ENCODE measurements at regions not wholly inside any gene's neighbourhood (a gene's known extent, or its start where the extent isn't known, plus 50 kb on each side); places are given as distances from the start of the nearest gene placed in this dataset.

DNA sequence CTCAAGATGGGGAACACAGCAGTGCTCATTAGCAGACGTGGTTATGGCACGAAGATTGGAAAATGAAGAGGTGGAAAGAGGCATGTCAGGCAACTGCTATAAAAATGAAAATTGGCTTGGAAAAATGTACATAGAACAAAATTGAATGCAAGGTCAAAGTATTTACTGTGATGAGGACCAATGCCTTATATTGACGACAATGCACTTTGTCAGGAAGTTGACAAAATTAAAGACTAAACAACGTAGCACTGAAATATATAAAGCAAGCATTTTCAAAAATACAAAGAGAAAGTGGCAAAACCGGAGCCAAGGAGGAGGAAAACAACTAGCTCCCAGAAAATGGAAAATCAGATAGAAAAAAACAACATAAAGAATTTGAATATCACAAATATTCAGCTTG is 113.7 kb upstream of the SGCG start:
- Histone ChIP-seq H3K9ac (replicated peaks; ENCODE audit: extremely low read depth, insufficient read depth, low read length) (no peak overlapping the region), H3K27me3 (ENCODE audit: control insufficient read depth in 2 of 2, insufficient read depth in 2 of 2, low read length in 2 of 2) (no peaks in the 10 kb centered on the region), H2AFZ (ENCODE audit: low read depth, low read length) (no peak overlapping the region), H3K27ac (ENCODE audit: insufficient read depth, low read depth, low read length) (no peak overlapping the region), H3K79me2 (ENCODE audit: control insufficient read depth, insufficient read depth, low read length) (no peaks in the 10 kb centered on the region), H3K9me3 (replicated peaks; ENCODE audit: control insufficient read depth, insufficient read depth, low read length) (no peaks in the 10 kb centered on the region), H3K4me1 (ENCODE audit: control insufficient read depth, extremely low read depth, insufficient read depth, low read length) (no peaks in the 10 kb centered on the region), H3K9me1 (replicated peaks; ENCODE audit: control insufficient read depth, extremely low read depth, insufficient read depth, low read length) (no peaks in the 10 kb centered on the region), H3K4me3 (replicated peaks in 1 of 3; ENCODE audit: insufficient read depth in 1 of 3, low read depth in 1 of 3, low read length in 3 of 3) (no peak overlapping the region), H3K36me3 (ENCODE audit: control insufficient read depth in 2 of 2, extremely low read depth in 1 of 2, insufficient read depth in 2 of 2, low read length in 2 of 2) (no peaks in the 10 kb centered on the region), H4K20me1 (replicated peaks; ENCODE audit: control insufficient read depth, extremely low read depth, insufficient read depth, low read length) (no peaks in the 10 kb centered on the region), H3K4me2 (ENCODE audit: insufficient read depth, low read length) (no peak overlapping the region)
- ChIA-PET CTCF (no interaction called here), POLR2A (no interaction called here)
- FAIRE-seq, result no peak
- dilution Hi-C loops (cut with MboI; ENCODE audit: extremely low pct_ligation_motif_present, low sequenced_read_pairs) (no loop called here), intact Hi-C loops (cut with micrococcal nuclease) (no loop called here)
- DNase-seq (ENCODE audit: low read depth, low spot score), result no peak
- no peak for TF ChIP-seq EZH2 (IDR thresholded peaks at IDR 0.05; ENCODE audit: borderline replicate concordance, low read depth, low read length, severe bottlenecking)
- TF ChIP-seq, protein P1, sequence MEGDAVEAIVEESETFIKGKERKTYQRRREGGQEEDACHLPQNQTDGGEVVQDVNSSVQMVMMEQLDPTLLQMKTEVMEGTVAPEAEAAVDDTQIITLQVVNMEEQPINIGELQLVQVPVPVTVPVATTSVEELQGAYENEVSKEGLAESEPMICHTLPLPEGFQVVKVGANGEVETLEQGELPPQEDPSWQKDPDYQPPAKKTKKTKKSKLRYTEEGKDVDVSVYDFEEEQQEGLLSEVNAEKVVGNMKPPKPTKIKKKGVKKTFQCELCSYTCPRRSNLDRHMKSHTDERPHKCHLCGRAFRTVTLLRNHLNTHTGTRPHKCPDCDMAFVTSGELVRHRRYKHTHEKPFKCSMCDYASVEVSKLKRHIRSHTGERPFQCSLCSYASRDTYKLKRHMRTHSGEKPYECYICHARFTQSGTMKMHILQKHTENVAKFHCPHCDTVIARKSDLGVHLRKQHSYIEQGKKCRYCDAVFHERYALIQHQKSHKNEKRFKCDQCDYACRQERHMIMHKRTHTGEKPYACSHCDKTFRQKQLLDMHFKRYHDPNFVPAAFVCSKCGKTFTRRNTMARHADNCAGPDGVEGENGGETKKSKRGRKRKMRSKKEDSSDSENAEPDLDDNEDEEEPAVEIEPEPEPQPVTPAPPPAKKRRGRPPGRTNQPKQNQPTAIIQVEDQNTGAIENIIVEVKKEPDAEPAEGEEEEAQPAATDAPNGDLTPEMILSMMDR (IDR thresholded peaks at IDR 0.05; ENCODE audit: extremely low read depth in 1 of 2, insufficient read depth in 1 of 2, low read depth in 1 of 2, low read length in 2 of 2), result no peak
- no peak for TF ChIP-seq POLR2AphosphoS5 (IDR thresholded peaks at IDR 0.05; ENCODE audit: insufficient read depth, low read depth, low read length)
- no peak for TF ChIP-seq FOS (IDR thresholded peaks at IDR 0.05; ENCODE audit: borderline replicate concordance, insufficient read depth, low read length)
- no peak for TF ChIP-seq JUN (IDR thresholded peaks at IDR 0.05; ENCODE audit: borderline replicate concordance, insufficient read depth, insufficient read length, low read depth)
- TF ChIP-seq GATA2 (IDR thresholded peaks at IDR 0.05; ENCODE audit: insufficient read depth, insufficient read length, low read depth, low read length), result no peak
- BruUV-seq (replicated peaks), result no TSS peak

DNA sequence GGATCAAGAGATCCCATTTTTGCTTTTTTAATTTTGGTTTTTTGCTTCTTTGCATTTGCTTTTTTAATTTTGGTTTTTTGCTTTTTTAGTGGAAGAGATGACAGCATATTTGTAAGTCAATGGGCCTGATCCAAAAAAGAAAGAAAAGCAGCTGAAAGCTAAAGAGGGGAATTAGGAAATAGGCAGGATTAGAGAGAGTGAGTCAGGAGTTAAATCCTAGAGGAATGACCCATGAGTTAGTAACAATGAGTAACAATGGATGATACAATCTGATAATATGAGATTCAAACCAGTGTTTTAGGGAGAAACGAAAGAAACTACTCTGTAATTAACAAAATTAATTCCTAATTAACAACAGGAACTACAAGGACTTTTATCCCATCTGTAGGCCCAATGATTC is 111.2 kb upstream of the SGCG start:
- CTCF ChIA-PET, result no interaction called here
- Histone ChIP-seq H3K4me3 (replicated peaks in 1 of 3; ENCODE audit: insufficient read depth in 1 of 3, low read depth in 1 of 3, low read length in 3 of 3) (no peak overlapping the region), H3K36me3 (ENCODE audit: control insufficient read depth in 2 of 2, extremely low read depth in 1 of 2, insufficient read depth in 2 of 2, low read length in 2 of 2) (no peaks in the 10 kb centered on the region), H3K4me1 (ENCODE audit: control insufficient read depth, extremely low read depth, insufficient read depth, low read length) (no peaks in the 10 kb centered on the region), H3K9ac (replicated peaks; ENCODE audit: extremely low read depth, insufficient read depth, low read length) (no peak overlapping the region), H4K20me1 (replicated peaks; ENCODE audit: control insufficient read depth, extremely low read depth, insufficient read depth, low read length) (no peaks in the 10 kb centered on the region), H2AFZ (ENCODE audit: low read depth, low read length) (no peak overlapping the region), H3K27ac (ENCODE audit: insufficient read depth, low read depth, low read length) (no peak overlapping the region), H3K79me2 (ENCODE audit: control insufficient read depth, insufficient read depth, low read length) (no peaks in the 10 kb centered on the region), H3K27me3 (ENCODE audit: control insufficient read depth in 2 of 2, insufficient read depth in 2 of 2, low read length in 2 of 2) (no peaks in the 10 kb centered on the region), H3K9me1 (replicated peaks; ENCODE audit: control insufficient read depth, extremely low read depth, insufficient read depth, low read length) (no peaks in the 10 kb centered on the region), H3K4me2 (ENCODE audit: insufficient read depth, low read length) (no peak overlapping the region), H3K9me3 (replicated peaks; ENCODE audit: control insufficient read depth, insufficient read depth, low read length) (no peaks in the 10 kb centered on the region)
- TF ChIP-seq, protein P2, sequence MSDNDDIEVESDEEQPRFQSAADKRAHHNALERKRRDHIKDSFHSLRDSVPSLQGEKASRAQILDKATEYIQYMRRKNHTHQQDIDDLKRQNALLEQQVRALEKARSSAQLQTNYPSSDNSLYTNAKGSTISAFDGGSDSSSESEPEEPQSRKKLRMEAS (IDR thresholded peaks at IDR 0.05; ENCODE audit: insufficient read depth, insufficient read length), result no peak
- peak; percentile 15 for TF ChIP-seq FOS (IDR thresholded peaks at IDR 0.05; ENCODE audit: borderline replicate concordance, insufficient read depth, low read length)
- no TSS peak for BruUV-seq (replicated peaks)
- POLR2A ChIA-PET, result no interaction called here
- dilution Hi-C loops (cut with MboI; ENCODE audit: extremely low pct_ligation_motif_present, low sequenced_read_pairs) (no loop called here), intact Hi-C loops (cut with micrococcal nuclease) (no loop called here)
- no peak for FAIRE-seq
- DNase-seq (ENCODE audit: low read depth, low spot score), result no peak

Measured in endothelial cell of umbilical vein (primary cell).